Lower leg skin (tissue), 4 donors: ENCODE measurements at regions not wholly inside any gene's neighbourhood (a gene's known extent, or its start where the extent isn't known, plus 50 kb on each side); places are given as distances from the start of the nearest gene placed in this dataset.
"Not testable (repeated sequence)": the region's sequence is repeated elsewhere in the genome, so short reads cannot be mapped to it uniquely, and the experiment has no call there.

Experiments
- DNase-seq, 2 donors: peaks; one replicate each; pipeline ENCODE4 v3.0.0-alpha.2; 2019; ENCODE audit warnings: low spot score in 2 of 2
- H3K4me3 ChIP-seq: fragments of 200-600 bp; sonication (generic); 2 replicates; pipeline ENCODE4 v1.5.1; 2017; ENCODE audit warnings: mild to moderate bottlenecking, low read depth; ENCODE audit not compliant: poor library complexity, severe bottlenecking
- CTCF ChIP-seq, 3 donors: fragments of 450-650 bp; IDR thresholded peaks; one replicate each; pipeline ENCODE4 v1.5.1; 2016; ENCODE audit warnings: antibody characterized with exemption in 3 of 3, mild to moderate bottlenecking in 3 of 3, moderate library complexity in 2 of 3
- POLR2A ChIP-seq, 2 donors: fragments of 450-650 bp; IDR thresholded peaks; one replicate each; pipeline ENCODE4 v1.6.1; 2016 to 2017; ENCODE audit warnings: antibody characterized with exemption in 2 of 2, mild to moderate bottlenecking in 1 of 2, moderate library complexity in 1 of 2
- WGBS, 2 donors: methylation state at CpG; one replicate each; pipeline ENCODE4 v1.1.5; 2018; 5-methylcytosine and 5-hydroxymethylcytosine counted together
- intact Hi-C: fragments of 100-400 bp; cut with DNase I; formaldehyde crosslinking; loops from one replicate; pipeline ENCODE4 v1.15.0; 2023; ENCODE audit warnings: low total_unique reads

DNA sequence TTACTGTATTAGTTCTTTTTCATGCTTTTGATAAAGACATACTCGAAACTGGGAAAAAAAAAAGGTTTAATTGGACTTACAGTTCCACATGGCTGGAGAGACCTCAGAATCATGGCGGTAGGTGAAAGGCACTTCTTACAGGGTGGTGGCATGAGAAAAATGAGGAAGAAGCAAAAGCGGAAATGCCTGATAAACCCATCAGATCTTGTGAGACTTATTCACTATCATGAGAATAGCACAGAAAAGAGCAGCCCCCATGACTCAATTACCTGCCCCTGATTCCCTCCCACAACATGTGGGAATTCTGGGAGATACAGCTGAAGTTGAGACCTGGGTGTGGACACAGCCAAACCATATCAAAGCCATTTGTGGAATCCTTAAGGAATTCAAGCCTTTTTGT, 1238.9 kb downstream of the ADGRL3 start:
- 54 to 70% methylated on average over 3 of the region's 3 CpGs for WGBS, 2 donors
- H3K4me3 ChIP-seq = no peak overlapping the region
- TF ChIP-seq CTCF (IDR thresholded peaks at IDR 0.05) = no peak
- TF ChIP-seq POLR2A (IDR thresholded peaks at IDR 0.05) = no peak

DNA sequence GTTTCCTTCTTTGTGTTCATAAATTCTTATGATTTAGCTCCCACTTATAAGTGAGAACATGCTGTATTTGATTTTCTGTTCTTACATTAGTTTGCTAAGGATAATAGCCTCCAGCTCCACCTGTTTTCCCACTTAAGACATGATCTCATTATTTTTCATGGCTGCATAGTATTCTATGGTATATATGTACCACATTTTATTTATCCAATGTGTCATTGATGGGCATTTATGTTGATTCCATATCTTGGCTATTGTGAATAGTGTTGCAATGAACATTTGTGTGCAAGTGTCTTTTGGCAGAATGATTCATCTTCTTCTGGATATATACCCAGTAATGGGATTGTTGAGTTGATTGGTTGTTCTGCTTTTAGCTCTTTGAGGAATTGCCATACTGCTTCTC, 1234.8 kb downstream of the ADGRL3 start:
- intact Hi-C loops = no loop called here
- TF ChIP-seq CTCF (IDR thresholded peaks at IDR 0.05) = no peak
- no peak for DNase-seq
- H3K4me3 ChIP-seq = no peak overlapping the region

More for the DNA sequence above, 1238.9 kb downstream of the ADGRL3 start:
- intact Hi-C loops = no loop called here
- DNase-seq = no peak

DNA sequence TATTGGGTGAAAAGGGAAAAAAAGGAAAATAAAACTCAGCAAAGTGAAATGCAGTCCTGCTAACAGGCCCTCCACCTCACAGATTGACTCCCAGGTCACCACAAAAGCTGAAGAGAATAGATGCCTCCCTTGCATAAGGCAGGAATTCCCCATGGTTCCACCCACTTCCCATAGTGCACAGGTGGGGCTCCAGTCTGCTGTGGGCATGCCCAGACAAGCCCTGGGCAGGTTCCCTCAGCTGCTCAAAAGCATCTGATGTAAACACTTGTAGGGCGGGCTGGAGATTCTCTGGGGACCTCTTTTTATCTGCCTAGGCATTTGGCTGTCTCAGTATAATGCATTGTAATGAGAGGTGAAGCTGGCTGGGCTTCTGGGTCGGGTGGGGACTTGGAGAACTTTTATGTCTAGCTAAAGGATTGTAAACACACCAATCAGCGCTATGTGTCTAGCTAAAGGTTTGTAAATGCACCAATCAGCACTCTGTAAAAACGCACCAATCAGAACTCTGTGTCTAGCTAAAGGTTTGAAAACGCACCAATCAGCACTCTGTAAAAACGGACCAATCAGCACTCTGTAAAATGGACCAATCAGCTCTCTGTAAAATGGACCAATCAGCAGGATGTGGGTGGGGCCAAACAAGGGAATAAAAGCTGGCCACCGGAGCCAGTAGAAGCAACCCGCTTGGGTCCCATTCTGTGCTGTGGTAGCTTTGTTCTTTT, 1231.5 kb downstream of the ADGRL3 start:
- 89 to 90% methylated on average over 8 of the region's 8 CpGs for WGBS, 2 donors
- H3K4me3 ChIP-seq, intact Hi-C loops, DNase-seq: not testable (repeated sequence)

GRCh38 chr4:62429297-62429696, 1229.2 kb downstream of the ADGRL3 start:
- intact Hi-C loops = no loop called here
- H3K4me3 ChIP-seq = no peak overlapping the region
- 89 to 92% methylated on average over 5 of the region's 5 CpGs for WGBS, 2 donors
- DNase-seq = no peak
- TF ChIP-seq POLR2A (IDR thresholded peaks at IDR 0.05) = no peak
- TF ChIP-seq CTCF (IDR thresholded peaks at IDR 0.05) = no peak

DNA sequence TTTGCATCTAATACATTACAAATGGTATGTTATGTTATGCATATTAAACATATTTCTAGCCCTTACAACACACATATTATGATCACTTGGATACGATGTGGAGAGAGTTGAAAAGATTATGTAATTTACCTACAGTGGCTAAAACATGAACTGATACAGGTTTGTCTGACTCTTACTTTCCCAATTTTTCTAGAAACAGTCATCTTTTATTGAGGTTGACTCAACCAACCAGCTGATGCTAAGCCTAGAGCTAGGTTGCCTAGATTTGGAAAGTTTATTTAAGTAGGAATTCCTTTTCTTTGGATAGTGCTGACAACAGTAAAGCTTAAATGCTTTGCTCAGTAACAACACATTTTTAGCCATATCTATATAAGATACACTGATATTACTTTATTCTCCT, 1215.1 kb downstream of the ADGRL3 start:
- H3K4me3 ChIP-seq = no peak overlapping the region
- intact Hi-C loops = no loop called here
- DNase-seq = no peak
- TF ChIP-seq POLR2A (IDR thresholded peaks at IDR 0.05) (no peak), CTCF (IDR thresholded peaks at IDR 0.05) (no peak)
- 55 to 78% methylated on average over 1 of the region's 1 CpG for WGBS, 2 donors

DNA sequence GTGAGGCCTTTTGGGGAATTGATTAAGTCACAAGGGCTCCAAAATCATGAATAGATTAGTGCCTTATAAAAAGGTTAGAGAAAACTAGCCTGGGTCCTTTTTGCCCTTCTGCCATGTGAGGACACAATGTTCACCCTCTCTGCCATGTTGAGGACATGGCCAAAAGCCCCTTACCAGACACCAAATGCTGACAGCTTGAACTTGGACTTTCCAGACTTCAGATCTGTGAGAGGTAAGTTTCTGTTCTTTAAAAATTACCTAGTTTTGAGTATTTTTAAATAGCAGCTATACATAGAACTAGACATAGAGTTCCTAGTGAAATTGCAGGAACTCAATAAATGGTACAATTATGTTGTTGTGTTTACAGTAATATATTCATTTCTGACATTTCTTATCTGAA, 1214.4 kb downstream of the ADGRL3 start:
- H3K4me3 ChIP-seq = no peak overlapping the region
- no peak for DNase-seq
- TF ChIP-seq CTCF (IDR thresholded peaks at IDR 0.05) = no peak
- TF ChIP-seq POLR2A (IDR thresholded peaks at IDR 0.05) = no peak
- intact Hi-C loops = no loop called here
